HCT116 (cell line): ENCODE measurements at regions not wholly inside any gene's neighbourhood (a gene's known extent, or its start where the extent isn't known, plus 50 kb on each side); places are given as distances from the start of the nearest gene placed in this dataset.

Source experiments
- ATAC-seq: fragments of 200-7000 bp; cut with Tn5 transposase; 2 replicates; pipeline ENCODE4 v1.9.1; 2020; ENCODE audit warnings: mild to moderate bottlenecking, moderate library complexity
- BruUV-seq: library from RNA; stranded (reverse); fragments of 400-500 nt; replicated peaks from 2 replicates; lab custom pipeline; 2021; lab: Mats Ljungman, UMichigan
- CTCF ChIA-PET: fragments of 300-600 bp; sonication (Branson Sonifier 250); formaldehyde crosslinking; loops from one replicate; lab custom pipeline; 2021; ENCODE audit warnings: antibody characterized with exemption; lab: Charles Lee
- POLR2A ChIA-PET: fragments of 300-600, 350-600 bp; sonication (Branson Sonifier 250); formaldehyde crosslinking; loops from one replicate; lab custom pipeline; 2021; ENCODE audit warnings: antibody characterized with exemption; lab: Charles Lee
- RAD21 ChIA-PET, 2 experiments: fragments of 300-600 bp; sonication (Branson Sonifier 250); formaldehyde crosslinking; loops; one replicate each; lab custom pipeline; 2023; ENCODE audit warnings: low total read pairs in 2 of 2; ENCODE audit not compliant: uncharacterized antibody in 2 of 2, unreplicated experiment in 2 of 2, low non-redundant PET in 1 of 2; lab: Charles Lee
- DNase-seq: peaks from one replicate; pipeline ENCODE4 v3.0.0-alpha.2; 2010; ENCODE audit warnings: low read depth, low spot score
- H2AFZ ChIP-seq: fragments of 200-600 bp; shearing (Covaris generic), sonication (generic); 2 replicates; pipeline ENCODE4 v1.6.1; 2017; ENCODE audit warnings: low read depth, mixed run types, mixed read lengths, antibody characterized with exemption, low read length; ENCODE audit not compliant: poor library complexity, severe bottlenecking
- H3K27ac ChIP-seq: 2 replicates; pipeline ENCODE4 v1.5.1; 2012; ENCODE audit warnings: low read depth, low read length
- H3K27me3 ChIP-seq: fragments of 200-600 bp; sonication (generic); 2 replicates; pipeline ENCODE4 v1.6.1; 2016; ENCODE audit warnings: mixed run types, low read length, mixed read lengths; ENCODE audit not compliant: insufficient read depth
- H3K36me3 ChIP-seq, 2 experiments: fragments of 200-500 bp in 1 of 2; fragments of 200-600 bp in 1 of 2; sonication (Bioruptor generic) in 1 of 2; sonication (generic) in 1 of 2; 2 replicates each; pipeline versions ENCODE4 v1.5.1 to v1.6.1; 2014 to 2016; ENCODE audit warnings: low read length in 2 of 2, inconsistent platforms in 1 of 2, mixed read lengths in 1 of 2, mixed run types in 1 of 2; ENCODE audit not compliant: insufficient read depth in 2 of 2, control insufficient read depth in 1 of 2
- H3K4me1 ChIP-seq, 2 experiments: fragments of 200-600 bp in 1 of 2; sonication (generic) in 1 of 2; 2 replicates each; pipeline versions ENCODE4 v1.5.1 to v1.6.1; 2012 to 2017; ENCODE audit warnings: low read length in 2 of 2, inconsistent platforms in 1 of 2, mild to moderate bottlenecking in 1 of 2, mixed read lengths in 1 of 2, mixed run types in 1 of 2, moderate library complexity in 1 of 2; ENCODE audit not compliant: insufficient read depth in 2 of 2, control insufficient read depth in 1 of 2
- H3K4me2 ChIP-seq: fragments of 200-600 bp; sonication (generic); 2 replicates; pipeline ENCODE4 v1.6.1; 2017; ENCODE audit warnings: mixed run types, low read length, mixed read lengths
- H3K4me3 ChIP-seq, 2 experiments: fragments of 200-600 bp in 1 of 2; sonication (generic) in 1 of 2; replicated peaks in 1 of 2; 2 replicates each; pipeline ENCODE4 v1.5.1; 2011 to 2016; ENCODE audit warnings: low read length in 2 of 2, control low read depth in 1 of 2, low read depth in 1 of 2, mild to moderate bottlenecking in 1 of 2, mixed read lengths in 1 of 2, mixed run types in 1 of 2
- H3K79me2 ChIP-seq: fragments of 200-600 bp; sonication (generic); 2 replicates; pipeline ENCODE4 v1.6.1; 2017; ENCODE audit warnings: mild to moderate bottlenecking, mixed run types, low read length, moderate library complexity, mixed read lengths; ENCODE audit not compliant: insufficient read depth
- H3K9ac ChIP-seq: fragments of 200-600 bp; sonication (generic); 2 replicates; pipeline ENCODE4 v1.6.1; 2016; ENCODE audit warnings: low read length, mixed read lengths
- H3K9me2 ChIP-seq: fragments of 200-600 bp; sonication (generic), shearing (Covaris generic); 2 replicates; pipeline ENCODE4 v1.6.1; 2017; ENCODE audit warnings: mixed run types, mild to moderate bottlenecking, moderate library complexity; ENCODE audit not compliant: insufficient read depth
- H3K9me3 ChIP-seq, 2 experiments: fragments of 200-500 bp in 1 of 2; fragments of 200-600 bp in 1 of 2; sonication (Bioruptor generic) in 1 of 2; sonication (generic) in 1 of 2; 2 replicates each; pipeline ENCODE4 v1.6.1; 2014 to 2017; ENCODE audit warnings: low read length in 2 of 2, mixed read lengths in 2 of 2, inconsistent platforms in 1 of 2, low read depth in 1 of 2, mild to moderate bottlenecking in 1 of 2, mixed run types in 1 of 2, moderate library complexity in 1 of 2; ENCODE audit not compliant: control insufficient read depth in 1 of 2, insufficient read depth in 1 of 2
- H4K20me1 ChIP-seq: fragments of 200-600 bp; sonication (generic), shearing (Covaris generic); 2 replicates; pipeline ENCODE4 v1.6.1; 2017; ENCODE audit warnings: mixed run types, mild to moderate bottlenecking, moderate library complexity; ENCODE audit not compliant: insufficient read depth
- ATF3 ChIP-seq: IDR thresholded peaks from 2 replicates; pipeline ENCODE4 v1.6.1; 2012
- CTCF ChIP-seq, 3 experiments: fragments of 200-600 bp in 1 of 3; sonication (generic) in 1 of 3; IDR thresholded peaks in 2 of 3; conservative IDR thresholded peaks in 1 of 3; 2 replicates each; pipeline ENCODE4 v1.5.1; 2012 to 2017; ENCODE audit warnings: low read depth in 2 of 3, low read length in 2 of 3, antibody characterized with exemption in 1 of 3, borderline replicate concordance in 1 of 3, control low read depth in 1 of 3, mild to moderate bottlenecking in 1 of 3, mixed read lengths in 1 of 3, mixed run types in 1 of 3, moderate library complexity in 1 of 3; ENCODE audit not compliant: insufficient read depth in 1 of 3
- EGR1 ChIP-seq: IDR thresholded peaks from 2 replicates; pipeline ENCODE4 v1.6.1; 2012; ENCODE audit warnings: low read depth
- ELF1 ChIP-seq: IDR thresholded peaks from 2 replicates; pipeline ENCODE4 v1.6.1; 2012; ENCODE audit warnings: low read depth, borderline replicate concordance
- EZH2 ChIP-seq: fragments of 200-600 bp; sonication (generic); IDR thresholded peaks from 2 replicates; pipeline ENCODE4 v1.6.1; 2017; ENCODE audit warnings: antibody characterized with exemption, mixed run types
- JUND ChIP-seq: IDR thresholded peaks from 2 replicates; pipeline ENCODE4 v1.6.1; 2012
- MAX ChIP-seq: IDR thresholded peaks from 2 replicates; pipeline ENCODE4 v1.6.1; 2012
- POLR2AphosphoS5 ChIP-seq: IDR thresholded peaks from 2 replicates; pipeline ENCODE4 v1.6.1; 2011; ENCODE audit warnings: mild to moderate bottlenecking, low read depth, low read length, moderate library complexity
- REST ChIP-seq: IDR thresholded peaks from 2 replicates; pipeline ENCODE4 v1.6.1; 2012; ENCODE audit warnings: low read depth
- SIN3A ChIP-seq: IDR thresholded peaks from 2 replicates; pipeline ENCODE4 v1.6.1; 2012; ENCODE audit warnings: low read depth
- SP1 ChIP-seq: IDR thresholded peaks from 2 replicates; pipeline ENCODE4 v1.6.1; 2012; ENCODE audit warnings: low read depth
- SRF ChIP-seq: IDR thresholded peaks from 2 replicates; pipeline ENCODE4 v1.6.1; 2012; ENCODE audit warnings: low read depth
- TCF7L2 ChIP-seq: IDR thresholded peaks from 2 replicates; pipeline ENCODE4 v1.7.0; 2011; ENCODE audit warnings: borderline replicate concordance, inconsistent platforms; ENCODE audit not compliant: insufficient read depth, insufficient read length; ENCODE audit errors: extremely low read depth
- YY1 ChIP-seq: IDR thresholded peaks from 2 replicates; pipeline ENCODE4 v1.6.1; 2011; ENCODE audit warnings: low read length, low read depth, moderate library complexity, mild to moderate bottlenecking; ENCODE audit not compliant: insufficient replicate concordance; ENCODE audit errors: extremely low read depth
- intact Hi-C: fragments of 100-400 bp; cut with micrococcal nuclease; formaldehyde crosslinking; loops from 2 replicates; pipeline ENCODE4 v1.10.0; 2022

GRCh38 chr3:193010191-193010590 lies 92.5 kb upstream of the MB21D2 start:
- CTCF ChIA-PET, result no interaction called here
- intact Hi-C loops, result no loop called here
- ATAC-seq, result no peak

More at GRCh38 chr3:193010191-193010590, 92.5 kb upstream of the MB21D2 start:
- DNase-seq, result no peak
- no peaks in the 10 kb centered on the region; the same call in 1 of the 2 replicates for H3K27me3 ChIP-seq
- RAD21 ChIA-PET, result no interaction called here
- H3K36me3 ChIP-seq, result no peaks in the 10 kb centered on the region
- H2AFZ ChIP-seq, result no peak overlapping the region
- H4K20me1 ChIP-seq, result no peaks in the 10 kb centered on the region
- H3K79me2 ChIP-seq, result no peaks in the 10 kb centered on the region
- H3K27ac ChIP-seq, result no peak overlapping the region
- TF ChIP-seq EGR1, result no peak
- TF ChIP-seq YY1, result no peak
- TF ChIP-seq SIN3A, result no peak
- TF ChIP-seq MAX, result no peak
- no peak for TF ChIP-seq CTCF (IDR thresholded peaks at IDR 0.05 in 2 of 3, conservative IDR thresholded peaks at IDR 0.05 in 1 of 3; ENCODE audit: borderline replicate concordance in 1 of 3, insufficient read depth in 1 of 3, low read depth in 2 of 3, low read length in 2 of 3)
- no peak for TF ChIP-seq TCF7L2
- TF ChIP-seq SP1, result no peak
- no peak for TF ChIP-seq REST
- TF ChIP-seq EZH2, result no peak
- no peak for TF ChIP-seq ATF3
- TF ChIP-seq SRF, result no peak
- no peak for TF ChIP-seq JUND
- no peak for TF ChIP-seq POLR2AphosphoS5
- TF ChIP-seq ELF1, result no peak
- no peak overlapping the region for H3K4me2 ChIP-seq
- H3K9me3 ChIP-seq, result no peaks in the 10 kb centered on the region
- H3K9me2 ChIP-seq, result no peaks in the 10 kb centered on the region
- no peak overlapping the region for H3K9ac ChIP-seq
- POLR2A ChIA-PET, result no interaction called here
- no peaks in the 10 kb centered on the region for H3K4me1 ChIP-seq
- no peak overlapping the region for H3K4me3 ChIP-seq
- no TSS peak for BruUV-seq
